Breast epithelium (tissue), 3 donors: ENCODE measurements at regions not wholly inside any gene's neighbourhood (a gene's known extent, or its start where the extent isn't known, plus 50 kb on each side); places are given as distances from the start of the nearest gene placed in this dataset.

ENCODE experiments used
- CTCF ChIP-seq, 3 donors: fragments of 450-650 bp; IDR thresholded peaks; one replicate each; pipeline ENCODE4 v1.5.1; 2016 to 2017; ENCODE audit warnings: antibody characterized with exemption in 3 of 3, mild to moderate bottlenecking in 3 of 3, moderate library complexity in 3 of 3
- POLR2AphosphoS5 ChIP-seq, 3 donors: sonication (generic); formaldehyde crosslinking; IDR thresholded peaks; one replicate each; pipeline ENCODE4 v1.6.1; 2017; ENCODE audit warnings: antibody characterized with exemption in 3 of 3

GRCh38 chr12:25788707-25789442 lies 169.6 kb upstream of the RASSF8 start:
- TF ChIP-seq CTCF (IDR thresholded peaks at IDR 0.05) = no peak
- TF ChIP-seq POLR2AphosphoS5 (IDR thresholded peaks at IDR 0.05) = no peak
